NCI-H774 (cell line): ENCODE measurements at regions not wholly inside any gene's neighbourhood (a gene's known extent, or its start where the extent isn't known, plus 50 kb on each side); places are given as distances from the start of the nearest gene placed in this dataset.
"Not testable (repeated sequence)": the region's sequence is repeated elsewhere in the genome, so short reads cannot be mapped to it uniquely, and the experiment has no call there.

Experiments used
- DNase-seq: peaks from one replicate; lab custom pipeline; 2025; lab: John Stamatoyannopoulos, UW

DNA sequence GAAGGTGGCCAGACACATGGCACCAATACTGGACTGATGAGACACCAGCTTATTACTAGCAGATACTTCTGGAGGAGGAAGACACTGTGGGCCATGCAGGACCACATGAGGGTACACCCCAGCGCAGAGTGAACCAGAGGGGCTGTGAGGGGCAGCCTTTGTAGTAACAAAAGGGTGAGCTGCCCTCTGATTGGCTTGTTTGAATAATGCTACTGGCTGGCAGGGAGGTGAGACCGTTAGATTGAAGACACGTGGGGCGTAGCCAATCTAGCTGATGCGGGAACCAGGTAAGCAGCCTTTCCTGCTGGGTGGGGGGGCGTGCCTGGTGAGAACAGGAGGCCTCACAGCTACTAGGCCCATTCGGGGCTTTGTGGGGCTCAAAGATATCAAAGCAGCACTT, 102.8 kb upstream of the SEC14L1 start:
- no peak for DNase-seq

DNA sequence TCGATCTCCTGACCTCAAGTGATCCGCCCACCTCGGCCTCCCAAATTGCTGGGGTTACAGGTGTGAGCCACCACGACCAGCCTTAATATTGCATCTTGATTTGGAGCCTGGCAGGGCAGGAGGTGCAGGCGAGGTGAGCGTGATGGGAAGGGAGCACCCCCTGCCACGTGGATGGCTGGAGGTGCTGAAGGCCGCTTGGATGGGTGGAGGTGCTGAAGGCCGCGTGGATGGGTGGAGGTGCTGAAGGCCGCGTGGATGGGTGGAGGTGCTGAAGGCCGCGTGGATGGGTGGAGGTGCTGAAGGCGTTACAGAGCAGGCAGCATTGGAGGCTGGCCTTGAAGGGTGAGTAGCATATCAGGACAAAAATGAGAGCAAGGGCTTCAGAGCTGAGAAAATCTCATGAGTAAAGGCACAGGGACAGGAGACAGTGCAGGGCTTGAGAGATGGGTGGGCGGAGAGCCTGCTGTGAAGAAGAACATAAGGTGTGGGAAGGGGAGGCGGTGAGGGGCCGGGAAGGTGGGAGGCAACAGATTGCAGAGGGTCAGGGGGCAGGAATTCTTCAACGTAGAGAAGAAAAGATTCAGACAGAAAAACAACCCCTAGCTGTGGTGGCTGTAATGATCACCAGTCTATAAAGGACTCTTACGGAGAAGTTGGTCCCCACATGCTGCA, 101.7 kb upstream of the SEC14L1 start:
- no peak for DNase-seq

DNA sequence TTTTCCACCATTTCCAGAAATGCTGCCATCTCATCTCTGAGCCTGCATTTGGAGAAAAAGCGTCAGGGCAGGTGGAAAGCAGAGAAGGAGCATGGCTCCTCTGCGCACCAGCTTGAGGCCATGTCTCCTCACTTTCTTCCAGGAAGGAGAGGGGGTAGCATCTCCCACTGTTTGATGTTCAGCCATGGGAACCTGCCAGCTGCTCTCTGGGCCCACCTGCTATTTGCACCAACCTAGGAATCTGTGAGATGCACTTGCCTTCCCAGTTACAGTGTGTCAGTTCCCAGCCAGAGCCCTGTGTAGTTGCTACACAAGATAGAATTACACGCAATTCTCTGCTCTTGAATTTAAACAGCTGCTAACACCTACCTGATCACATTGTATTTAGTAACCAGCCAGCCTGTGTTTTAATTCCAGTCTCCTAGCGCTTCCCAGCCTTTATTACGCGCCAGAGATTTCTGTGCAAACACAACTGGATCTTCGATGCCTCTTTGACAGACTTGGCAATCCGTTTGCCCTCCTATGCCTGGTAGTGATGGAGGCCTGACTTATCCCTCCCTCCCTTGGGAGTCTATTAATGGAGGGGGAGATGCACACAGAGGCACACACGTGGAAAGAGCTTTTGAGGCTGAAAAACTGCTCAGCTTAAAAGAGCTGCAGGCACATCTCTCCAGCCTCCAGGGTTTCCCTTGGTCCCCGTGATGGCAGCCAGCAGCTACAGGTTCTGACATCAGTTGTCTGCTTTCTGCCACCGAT, 98.1 kb upstream of the SEC14L1 start:
- peak; percentile 27 for DNase-seq

DNA sequence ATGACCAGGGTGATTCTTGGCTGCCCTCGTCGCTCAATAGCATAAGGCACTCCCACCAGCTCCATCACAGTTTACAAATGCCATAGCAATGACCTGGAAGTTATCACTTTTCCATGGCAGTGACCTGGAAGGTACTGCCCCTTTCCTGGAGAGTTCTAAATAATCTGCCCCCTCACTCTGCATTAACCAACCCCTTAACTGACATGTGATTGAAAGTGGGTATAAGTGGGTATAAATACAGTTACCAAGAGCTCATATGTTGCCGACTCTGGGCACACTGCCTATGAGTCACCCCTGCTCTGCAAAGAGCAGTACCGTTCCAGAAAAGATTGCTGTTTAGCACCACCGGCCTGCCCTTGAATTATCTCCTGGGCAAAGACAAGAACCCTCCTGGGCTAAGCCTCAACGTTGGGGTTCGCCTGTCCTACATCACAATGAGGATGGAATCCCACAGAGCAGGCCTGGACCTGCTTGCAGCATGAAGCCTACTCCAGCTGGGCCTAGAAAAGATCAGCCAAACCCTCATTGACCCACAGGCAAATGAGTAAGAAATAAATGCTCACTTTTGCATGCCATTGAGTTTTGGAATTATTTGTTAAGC, 95.2 kb upstream of the SEC14L1 start:
- no peak for DNase-seq

DNA sequence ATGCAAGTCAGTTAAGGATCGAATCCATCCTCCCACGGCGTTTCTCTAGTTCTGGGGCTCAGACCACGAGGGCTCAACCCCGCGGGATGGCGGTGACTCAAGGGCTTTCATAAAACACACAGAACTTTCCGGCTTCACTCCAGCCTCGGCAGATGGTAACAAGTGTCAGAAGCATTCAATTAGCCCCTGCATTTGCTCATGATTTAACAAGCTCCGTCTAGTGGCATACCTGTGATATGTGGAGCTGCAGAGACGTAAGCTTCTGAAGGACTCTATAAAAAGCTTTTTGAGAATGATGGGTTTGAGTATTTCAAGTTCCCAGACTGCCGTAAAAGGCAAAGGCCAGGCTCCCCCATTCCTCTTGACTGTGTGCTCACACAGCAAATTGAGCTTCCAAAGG, 91.3 kb upstream of the SEC14L1 start:
- DNase-seq = peak; percentile 56

GRCh38 chr17:77050901-77051300, 89.9 kb upstream of the SEC14L1 start:
- not testable (repeated sequence) for DNase-seq

DNA sequence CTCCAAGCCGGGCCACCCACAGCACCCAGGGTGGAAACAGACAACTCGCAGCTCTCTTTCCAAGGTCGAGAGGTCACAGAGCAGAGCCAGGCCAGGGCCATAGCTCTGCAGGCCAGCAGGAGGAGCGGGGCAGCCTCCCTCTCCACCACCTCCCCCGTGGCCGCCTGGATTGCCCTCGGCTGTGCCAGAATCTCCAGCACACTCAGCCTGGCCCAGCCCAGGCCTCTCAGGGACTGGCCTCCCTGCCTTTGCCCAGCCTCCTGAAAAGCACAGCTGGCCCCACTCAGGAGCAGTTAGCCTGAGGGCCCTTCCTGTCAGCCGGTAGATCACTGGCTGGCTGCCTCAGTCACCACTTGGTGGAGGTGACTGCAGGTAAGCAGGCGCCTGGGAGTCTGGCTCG, 85.8 kb upstream of the SEC14L1 start:
- no peak for DNase-seq

DNA sequence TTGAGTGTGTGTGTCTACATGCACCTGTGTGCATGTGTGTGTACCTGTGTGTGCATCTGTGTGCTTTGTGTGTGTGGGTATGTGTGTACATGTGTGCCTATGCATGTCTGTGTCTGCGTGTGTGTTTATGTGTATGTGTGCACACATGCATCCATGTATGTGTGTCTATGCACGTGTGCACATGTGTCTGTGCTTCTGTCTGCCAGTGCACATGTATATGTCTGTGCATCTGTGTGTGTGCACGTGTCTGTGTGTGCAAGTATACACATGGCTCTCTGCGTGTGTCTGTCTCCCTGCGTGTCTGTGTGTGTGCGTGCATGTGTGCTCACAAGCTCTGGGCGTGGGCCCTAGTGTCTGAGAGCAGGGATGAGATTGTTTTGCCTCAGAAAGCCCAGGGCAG, 85.3 kb upstream of the SEC14L1 start:
- no peak for DNase-seq

DNA sequence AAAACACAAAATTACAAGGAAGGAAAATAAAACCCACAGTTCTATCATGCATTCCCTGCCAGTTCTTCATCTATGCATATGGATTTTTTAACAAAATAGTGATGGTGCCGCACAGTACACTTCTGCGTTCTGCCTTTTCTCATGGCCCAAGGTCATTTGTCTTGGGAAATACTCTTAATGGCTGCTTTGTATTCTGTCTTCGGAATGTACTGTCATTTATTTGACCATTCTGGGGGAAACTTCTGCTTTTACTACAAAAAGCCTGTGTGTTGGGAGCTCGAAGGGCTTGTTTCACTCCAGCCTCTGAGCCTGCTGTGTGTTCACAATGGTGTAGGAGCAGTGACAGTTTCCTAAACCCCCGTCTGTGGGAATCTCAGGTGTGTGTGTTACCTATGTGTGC, 82.8 kb upstream of the SEC14L1 start:
- no peak for DNase-seq

- no peak for DNase-seq
Observed at GRCh38 chr17:77061669-77062068, 79.1 kb upstream of the SEC14L1 start.

DNA sequence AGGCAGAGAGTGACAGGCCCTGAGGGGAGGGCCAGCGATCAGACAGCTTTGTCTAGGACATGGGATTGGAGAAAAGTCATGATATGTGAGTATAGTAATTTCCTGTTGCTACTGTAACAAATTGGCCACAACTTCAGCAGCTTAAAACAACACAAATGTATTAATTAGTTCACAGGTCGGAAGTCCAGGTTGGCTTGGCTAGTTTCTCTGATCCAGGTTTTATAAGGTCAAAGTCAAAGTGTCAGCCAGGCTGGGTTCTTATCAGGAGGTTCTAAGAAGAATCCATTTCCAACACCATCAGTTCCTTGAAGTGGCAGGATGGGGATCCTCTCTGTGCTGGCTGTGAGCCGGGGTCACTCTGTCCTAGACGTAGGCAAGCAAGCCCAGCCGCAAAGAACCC, 76.2 kb upstream of the SEC14L1 start:
- DNase-seq = no peak

DNA sequence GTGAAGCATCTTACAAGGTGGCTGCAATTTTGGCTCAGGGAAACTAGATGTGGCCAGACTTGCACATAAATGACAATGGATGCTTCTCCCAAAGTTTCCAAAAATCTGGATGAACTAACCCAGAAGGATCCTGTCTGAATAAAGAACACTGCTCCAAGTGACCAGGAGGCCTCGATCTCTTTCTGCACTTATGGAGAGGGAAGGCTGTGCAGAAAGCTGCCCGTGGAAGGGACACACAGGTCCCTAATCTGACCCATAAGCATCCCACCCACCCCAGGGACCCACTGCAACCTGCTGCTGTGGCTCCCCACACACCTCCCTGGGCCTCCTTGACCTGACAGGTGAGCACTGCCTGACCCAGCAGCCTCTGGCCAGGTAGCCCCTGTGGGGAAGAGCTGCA, 74.6 kb upstream of the SEC14L1 start:
- DNase-seq = no peak

GRCh38 chr17:77066726-77067409, 73.9 kb upstream of the SEC14L1 start:
- peak; percentile 54 for DNase-seq

GRCh38 chr17:77068915-77069314, 71.9 kb upstream of the SEC14L1 start:
- DNase-seq = no peak

- no peak for DNase-seq
Observed at GRCh38 chr17:77070888-77071279, 69.9 kb upstream of the SEC14L1 start.

DNA sequence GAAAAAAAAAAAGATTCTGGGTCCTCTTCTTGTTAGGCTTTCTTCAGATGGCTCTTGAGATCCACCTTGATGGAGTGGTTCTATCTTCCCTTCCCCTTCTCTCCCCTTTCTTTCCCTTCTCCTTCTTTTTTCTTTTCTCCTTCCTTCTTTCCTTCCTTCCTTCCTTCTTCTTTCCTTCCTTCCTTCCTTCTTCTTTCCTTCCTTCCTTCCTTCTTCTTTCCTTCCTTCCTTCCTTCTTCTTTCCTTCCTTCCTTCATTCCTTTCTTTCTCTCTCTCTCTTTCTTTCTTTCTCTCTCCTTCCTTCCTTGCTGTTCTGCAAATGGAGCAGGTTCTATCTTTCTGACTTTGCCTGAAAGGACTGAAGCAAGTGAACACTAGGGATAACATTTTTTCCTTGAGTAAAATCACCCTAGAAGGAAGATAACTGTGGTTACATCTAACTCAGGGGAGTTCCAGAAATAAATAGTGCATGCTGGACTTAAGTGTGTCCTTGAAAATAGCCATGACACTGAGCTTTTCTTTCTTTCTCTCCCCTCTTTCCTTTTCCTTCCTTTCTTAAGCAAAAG, 68.8 kb upstream of the SEC14L1 start:
- DNase-seq = no peak

GRCh38 chr17:77072670-77073069, 68.1 kb upstream of the SEC14L1 start:
- DNase-seq = no peak

GRCh38 chr17:77074681-77075080, 66.1 kb upstream of the SEC14L1 start:
- DNase-seq = no peak

DNA sequence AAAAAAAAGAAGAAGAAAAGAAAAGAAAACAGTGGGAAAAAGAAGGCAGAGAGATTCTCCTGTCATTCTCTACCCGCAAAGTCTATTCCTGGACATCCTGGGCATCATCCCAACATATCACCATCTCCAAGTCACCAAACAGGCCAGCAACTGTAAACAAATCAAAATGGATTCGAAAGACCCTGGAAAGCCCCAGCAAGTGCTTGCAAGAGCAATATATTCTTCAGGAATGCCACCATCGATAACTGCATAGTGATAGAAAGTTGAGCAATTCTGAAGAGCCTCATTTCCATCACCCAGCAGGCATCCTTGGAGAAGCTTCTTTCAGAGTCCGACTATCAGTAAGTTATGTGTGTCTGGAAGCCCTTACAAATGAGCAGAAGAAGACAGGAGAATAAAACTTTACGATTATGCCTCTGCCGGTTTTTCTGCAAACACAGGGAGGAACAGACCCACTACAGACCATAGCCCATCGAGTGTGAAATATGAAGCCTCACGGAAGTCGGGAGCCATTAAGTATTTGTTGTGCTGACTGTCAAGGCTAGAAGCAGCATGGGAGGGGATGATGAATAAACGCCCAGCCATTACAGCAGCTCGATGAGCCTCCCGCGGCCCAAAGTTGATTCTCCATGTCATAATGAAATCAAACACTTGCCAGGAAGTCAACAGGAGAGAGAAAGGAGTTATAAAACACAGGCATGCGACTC, 64.5 kb upstream of the SEC14L1 start:
- peak; percentile 37 for DNase-seq

- DNase-seq = no peak
Observed at GRCh38 chr17:77083531-77083930, 57.2 kb upstream of the SEC14L1 start.

GRCh38 chr17:77085926-77086432, 54.8 kb upstream of the SEC14L1 start:
- peak; percentile 71 for DNase-seq
